ENCODE measurements at regions not wholly inside any gene's neighbourhood (a gene's known extent, or its start where the extent isn't known, plus 50 kb on each side); places are given as distances from the start of the nearest gene placed in this dataset.

- no peak overlapping the region for H3K4me3 ChIP-seq (ENCODE audit: low read length, poor library complexity, severe bottlenecking)
- no peak overlapping the region for H3K9ac ChIP-seq (ENCODE audit: low read depth, low read length, poor library complexity, severe bottlenecking)
- H4K20me1 ChIP-seq (ENCODE audit: insufficient read depth, low read length, poor library complexity, severe bottlenecking), result no peaks in the 10 kb centered on the region
- no peak overlapping the region for H3K4me2 ChIP-seq (ENCODE audit: low read depth, low read length, poor library complexity, severe bottlenecking)
- no peaks in the 10 kb centered on the region for H3K9me3 ChIP-seq (ENCODE audit: insufficient read depth, low read depth, low read length)
- no peak for TF ChIP-seq CTCF (conservative IDR thresholded peaks at IDR 0.05; ENCODE audit: low read length)
- no peak for TF ChIP-seq EZH2phosphoT487 (IDR thresholded peaks at IDR 0.05; ENCODE audit: borderline replicate concordance)
- no peaks in the 10 kb centered on the region for H3K27me3 ChIP-seq (ENCODE audit: insufficient read depth, low read length, poor library complexity, severe bottlenecking)
- no peaks in the 10 kb centered on the region for H3K79me2 ChIP-seq (ENCODE audit: insufficient read depth, low read length)
- no peak overlapping the region for H2AFZ ChIP-seq (ENCODE audit: low read length)
- H3K4me1 ChIP-seq (ENCODE audit: insufficient read depth, low read length, poor library complexity, severe bottlenecking), result peaks cover 11% of the 10 kb centered on the region
- no peaks in the 10 kb centered on the region for H3K36me3 ChIP-seq (ENCODE audit: insufficient read depth, low read length)
- H3K9me2 ChIP-seq (replicated peaks; ENCODE audit: low read depth, low read length), result no peaks in the 10 kb centered on the region
- H3F3A ChIP-seq (ENCODE audit: low read depth), result no peaks in the 10 kb centered on the region
Measured at GRCh38 chr10:3423384-3423783, 250.8 kb upstream of the PITRM1 start.

GRCh38 chr10:3422282-3422681, 249.7 kb upstream of the PITRM1 start:
- H3K4me3 ChIP-seq (ENCODE audit: low read length, poor library complexity, severe bottlenecking), result no peak overlapping the region
- H3K27me3 ChIP-seq (ENCODE audit: insufficient read depth, low read length, poor library complexity, severe bottlenecking), result no peaks in the 10 kb centered on the region
- H3K4me2 ChIP-seq (ENCODE audit: low read depth, low read length, poor library complexity, severe bottlenecking), result no peak overlapping the region

GRCh38 chr10:3421537-3422257, 249.1 kb upstream of the PITRM1 start:
- Histone ChIP-seq H2AFZ (ENCODE audit: low read length) (no peak overlapping the region), H3K36me3 (ENCODE audit: insufficient read depth, low read length) (no peaks in the 10 kb centered on the region), H3K4me3 (ENCODE audit: low read length, poor library complexity, severe bottlenecking) (no peak overlapping the region), H3K79me2 (ENCODE audit: insufficient read depth, low read length) (no peaks in the 10 kb centered on the region), H3F3A (ENCODE audit: low read depth) (no peaks in the 10 kb centered on the region), H3K9ac (ENCODE audit: low read depth, low read length, poor library complexity, severe bottlenecking) (no peak overlapping the region), H3K9me2 (replicated peaks; ENCODE audit: low read depth, low read length) (no peaks in the 10 kb centered on the region), H3K9me3 (ENCODE audit: insufficient read depth, low read depth, low read length) (no peaks in the 10 kb centered on the region), H3K4me2 (ENCODE audit: low read depth, low read length, poor library complexity, severe bottlenecking) (no peak overlapping the region), H3K4me1 (ENCODE audit: insufficient read depth, low read length, poor library complexity, severe bottlenecking) (peaks cover 11% of the 10 kb centered on the region), H3K27me3 (ENCODE audit: insufficient read depth, low read length, poor library complexity, severe bottlenecking) (no peaks in the 10 kb centered on the region), H4K20me1 (ENCODE audit: insufficient read depth, low read length, poor library complexity, severe bottlenecking) (no peaks in the 10 kb centered on the region)
- no peak for TF ChIP-seq CTCF (conservative IDR thresholded peaks at IDR 0.05; ENCODE audit: low read length)
- no peak for TF ChIP-seq EZH2phosphoT487 (IDR thresholded peaks at IDR 0.05; ENCODE audit: borderline replicate concordance)

More at GRCh38 chr10:3422282-3422681, 249.7 kb upstream of the PITRM1 start:
- H3K79me2 ChIP-seq (ENCODE audit: insufficient read depth, low read length), result no peaks in the 10 kb centered on the region
- H3K9ac ChIP-seq (ENCODE audit: low read depth, low read length, poor library complexity, severe bottlenecking), result no peak overlapping the region
- peaks cover 11% of the 10 kb centered on the region for H3K4me1 ChIP-seq (ENCODE audit: insufficient read depth, low read length, poor library complexity, severe bottlenecking)
- H2AFZ ChIP-seq (ENCODE audit: low read length), result no peak overlapping the region
- no peaks in the 10 kb centered on the region for H3K9me3 ChIP-seq (ENCODE audit: insufficient read depth, low read depth, low read length)
- no peaks in the 10 kb centered on the region for H3K9me2 ChIP-seq (replicated peaks; ENCODE audit: low read depth, low read length)
- TF ChIP-seq CTCF (conservative IDR thresholded peaks at IDR 0.05; ENCODE audit: low read length) (no peak), EZH2phosphoT487 (IDR thresholded peaks at IDR 0.05; ENCODE audit: borderline replicate concordance) (no peak)
- H3K36me3 ChIP-seq (ENCODE audit: insufficient read depth, low read length), result no peaks in the 10 kb centered on the region
- no peaks in the 10 kb centered on the region for H3F3A ChIP-seq (ENCODE audit: low read depth)
- no peaks in the 10 kb centered on the region for H4K20me1 ChIP-seq (ENCODE audit: insufficient read depth, low read length, poor library complexity, severe bottlenecking)
